ENCODE measurements at regions not wholly inside any gene's neighbourhood (a gene's known extent, or its start where the extent isn't known, plus 50 kb on each side); places are given as distances from the start of the nearest gene placed in this dataset.

- CTCF ChIA-PET, result interaction anchor here (0.8 to 1.6 kb wide), 2 partner anchors 97 to 118 kb away, joined by 3 to 6 read pairs; no protein-coding TSS in a partner anchor
- H3K4me1 ChIP-seq (ENCODE audit: control insufficient read depth, insufficient read depth, low read length), result no peaks in the 10 kb centered on the region
- TF ChIP-seq ZNF155 (tag by site-specific recombination; IDR thresholded peaks at IDR 0.05), result no peak
- H3K4me3 ChIP-seq (ENCODE audit: low read depth, low read length), result no peak overlapping the region
- H3K27ac ChIP-seq (ENCODE audit: extremely low read depth, low read depth, low read length), result no peak overlapping the region
- H3K9me3 ChIP-seq (ENCODE audit: control insufficient read depth, insufficient read depth, low read depth, low read length), result no peaks in the 10 kb centered on the region
- H3K36me3 ChIP-seq (ENCODE audit: control insufficient read depth in 2 of 2, insufficient read depth in 1 of 2, low read length in 2 of 2), result no peaks in the 10 kb centered on the region
- POLR2A ChIA-PET, result no interaction called here
Measured at GRCh38 chr9:32698706-32699277, 63.3 kb upstream of the TAF1L start.

DNA sequence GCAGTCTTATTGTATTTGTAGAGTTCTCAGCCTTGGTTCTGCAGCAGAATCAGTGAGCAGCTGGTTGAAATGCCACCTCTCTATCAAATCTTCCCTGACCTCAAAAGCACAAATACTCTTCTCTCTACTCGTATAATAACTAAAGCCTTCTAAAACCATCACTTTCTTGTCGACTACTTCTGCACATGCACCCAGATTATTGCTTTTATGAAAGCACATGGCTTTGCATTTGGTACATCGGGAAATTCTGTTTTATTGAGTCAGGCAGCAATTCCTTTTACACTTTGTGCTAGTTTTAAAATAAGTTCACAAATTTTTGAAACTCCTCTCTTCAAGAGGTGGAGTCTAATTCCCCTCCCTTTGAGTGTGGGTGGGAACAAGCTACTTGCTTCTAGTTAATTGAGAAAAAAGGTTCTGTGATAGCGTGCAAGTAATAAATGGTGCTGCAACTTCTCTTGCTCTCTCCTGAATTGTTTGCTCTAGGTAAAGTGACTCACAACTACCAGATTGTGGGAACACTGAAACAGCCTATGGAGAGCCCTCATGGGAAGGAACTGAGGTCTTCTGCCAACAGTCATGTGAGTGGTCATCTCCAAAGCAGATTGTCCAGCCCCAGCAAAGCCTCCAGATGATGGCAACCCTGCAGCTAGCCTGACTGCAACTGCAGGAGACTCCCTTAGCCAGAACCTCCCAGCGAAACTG is 66.0 kb upstream of the TAF1L start:
- ChIA-PET POLR2A (no interaction called here), CTCF (interaction anchor here (3.2 kb wide), 1 partner anchor 120 kb away, joined by 9 read pairs; no protein-coding TSS in a partner anchor)
- Histone ChIP-seq H3K9me3 (ENCODE audit: control insufficient read depth, insufficient read depth, low read depth, low read length) (no peaks in the 10 kb centered on the region), H3K36me3 (ENCODE audit: control insufficient read depth in 2 of 2, insufficient read depth in 1 of 2, low read length in 2 of 2) (no peaks in the 10 kb centered on the region), H3K4me3 (ENCODE audit: low read depth, low read length) (no peak overlapping the region), H3K27ac (ENCODE audit: extremely low read depth, low read depth, low read length) (no peak overlapping the region), H3K4me1 (ENCODE audit: control insufficient read depth, insufficient read depth, low read length) (no peaks in the 10 kb centered on the region)
- no peak for TF ChIP-seq BCL11A (tag by site-specific recombination; IDR thresholded peaks at IDR 0.05; ENCODE audit: low read depth)
- no peak for TF ChIP-seq ZNF132 (tag by site-specific recombination; IDR thresholded peaks at IDR 0.05; ENCODE audit: borderline replicate concordance)
- TF ChIP-seq ZFP3 (tag by site-specific recombination; IDR thresholded peaks at IDR 0.05; ENCODE audit: low read depth), result no peak
- no peak for TF ChIP-seq ZNF174 (tag by site-specific recombination; IDR thresholded peaks at IDR 0.05)
- no peak for TF ChIP-seq MEIS1 (CRISPR knock-in tag; IDR thresholded peaks at IDR 0.05; ENCODE audit: borderline replicate concordance)
- TF ChIP-seq, protein P1, sequence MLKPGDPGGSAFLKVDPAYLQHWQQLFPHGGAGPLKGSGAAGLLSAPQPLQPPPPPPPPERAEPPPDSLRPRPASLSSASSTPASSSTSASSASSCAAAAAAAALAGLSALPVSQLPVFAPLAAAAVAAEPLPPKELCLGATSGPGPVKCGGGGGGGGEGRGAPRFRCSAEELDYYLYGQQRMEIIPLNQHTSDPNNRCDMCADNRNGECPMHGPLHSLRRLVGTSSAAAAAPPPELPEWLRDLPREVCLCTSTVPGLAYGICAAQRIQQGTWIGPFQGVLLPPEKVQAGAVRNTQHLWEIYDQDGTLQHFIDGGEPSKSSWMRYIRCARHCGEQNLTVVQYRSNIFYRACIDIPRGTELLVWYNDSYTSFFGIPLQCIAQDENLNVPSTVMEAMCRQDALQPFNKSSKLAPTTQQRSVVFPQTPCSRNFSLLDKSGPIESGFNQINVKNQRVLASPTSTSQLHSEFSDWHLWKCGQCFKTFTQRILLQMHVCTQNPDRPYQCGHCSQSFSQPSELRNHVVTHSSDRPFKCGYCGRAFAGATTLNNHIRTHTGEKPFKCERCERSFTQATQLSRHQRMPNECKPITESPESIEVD (tag by site-specific recombination; IDR thresholded peaks at IDR 0.05), result no peak
- TF ChIP-seq WT1 (tag by site-specific recombination; IDR thresholded peaks at IDR 0.05), result no peak
- TF ChIP-seq ZNF580 (tag by site-specific recombination; IDR thresholded peaks at IDR 0.05), result no peak
- no peak for TF ChIP-seq PRDM1 (tag by site-specific recombination; IDR thresholded peaks at IDR 0.05)
- TF ChIP-seq ZNF335 (tag by site-specific recombination; conservative IDR thresholded peaks at IDR 0.05), result no peak
- no peak for TF ChIP-seq MYNN (tag by site-specific recombination; IDR thresholded peaks at IDR 0.05; ENCODE audit: borderline replicate concordance)

GRCh38 chr9:32703635-32704034 is 68.2 kb upstream of the TAF1L start:
- POLR2A ChIA-PET, result no interaction called here
- no peak overlapping the region for H3K27ac ChIP-seq (ENCODE audit: extremely low read depth, low read depth, low read length)
- H3K9me3 ChIP-seq (ENCODE audit: control insufficient read depth, insufficient read depth, low read depth, low read length), result no peaks in the 10 kb centered on the region
- H3K4me1 ChIP-seq (ENCODE audit: control insufficient read depth, insufficient read depth, low read length), result no peaks in the 10 kb centered on the region
- no peaks in the 10 kb centered on the region for H3K36me3 ChIP-seq (ENCODE audit: control insufficient read depth in 2 of 2, insufficient read depth in 1 of 2, low read length in 2 of 2)
- no peak overlapping the region for H3K4me3 ChIP-seq (ENCODE audit: low read depth, low read length)
- no peak for TF ChIP-seq OVOL3 (tag by site-specific recombination; IDR thresholded peaks at IDR 0.05)
- TF ChIP-seq ZNF280D (tag by site-specific recombination; IDR thresholded peaks at IDR 0.05), result no peak
- TF ChIP-seq ZNF2 (tag by site-specific recombination; IDR thresholded peaks at IDR 0.05), result no peak
- TF ChIP-seq ZNF37A (tag by site-specific recombination; IDR thresholded peaks at IDR 0.05), result no peak
- TF ChIP-seq ZNF658 (tag by site-specific recombination; IDR thresholded peaks at IDR 0.05), result no peak
- no peak for TF ChIP-seq ZNF416 (tag by site-specific recombination; IDR thresholded peaks at IDR 0.05)
- CTCF ChIA-PET, result interaction anchor here (0.5 to 3.2 kb wide), 5 partner anchors 38 to 523 kb away, joined by 3 to 9 read pairs (median 3); no protein-coding TSS in a partner anchor

All from HEK293 (cell line).